Heart left ventricle (tissue), 13 donors: ENCODE measurements at regions not wholly inside any gene's neighbourhood (a gene's known extent, or its start where the extent isn't known, plus 50 kb on each side); places are given as distances from the start of the nearest gene placed in this dataset.

Experiments
- POLR2A ChIP-seq, 2 donors: fragments of 450-650 bp; IDR thresholded peaks; one replicate each; pipeline ENCODE4 v1.6.1; 2017; ENCODE audit warnings: antibody characterized with exemption in 2 of 2, mild to moderate bottlenecking in 2 of 2, moderate library complexity in 2 of 2
- TF ChIP-seq, protein P1 (sequence below), 12 donors: fragments of 200-600 bp; sonication (generic) in 4 of 12; IDR thresholded peaks; one replicate each; pipeline versions ENCODE4 v1.5.0 to v1.8.0; 2018 to 2022; ENCODE audit warnings: antibody characterized with exemption in 12 of 12, mild to moderate bottlenecking in 5 of 12
- donor health status: ischemic (EF 13 %, LVEDD 7.1; RV severe dilation, severe dysfunction).
- donor health status: DM: no; HTN: yes; CAD: no.
- donor health status: DM: no; HTN: no; CAD: no.
- donor health status: ischemic (EF 25% LVEDD 6.9; RV normal size, moderate dysfunction).
- donor health status: ischemic (EF 25% LVEDD 5.7; RV mildly dilated, moderate dysfunction).
- donor health status: ischemic (EF 35%, LVEDD 5.7; RV mildly dilated, moderate dysfunction).
- donor health status: nonischemic (EF 11% LVEDD 7.7; RV severe dilation, severe dysfunction).
- donor health status: DM: yes; HTN: yes; CAD: no.
- donor health status: PGD.
- donor health status: ischemic (EF 29% LVEDD 5.4; RV normal size, mild dysfunction).
- donor health status: nonischemic (EF 23%, LVEDD 6.1; RV moderate dilation, normal function).

DNA sequence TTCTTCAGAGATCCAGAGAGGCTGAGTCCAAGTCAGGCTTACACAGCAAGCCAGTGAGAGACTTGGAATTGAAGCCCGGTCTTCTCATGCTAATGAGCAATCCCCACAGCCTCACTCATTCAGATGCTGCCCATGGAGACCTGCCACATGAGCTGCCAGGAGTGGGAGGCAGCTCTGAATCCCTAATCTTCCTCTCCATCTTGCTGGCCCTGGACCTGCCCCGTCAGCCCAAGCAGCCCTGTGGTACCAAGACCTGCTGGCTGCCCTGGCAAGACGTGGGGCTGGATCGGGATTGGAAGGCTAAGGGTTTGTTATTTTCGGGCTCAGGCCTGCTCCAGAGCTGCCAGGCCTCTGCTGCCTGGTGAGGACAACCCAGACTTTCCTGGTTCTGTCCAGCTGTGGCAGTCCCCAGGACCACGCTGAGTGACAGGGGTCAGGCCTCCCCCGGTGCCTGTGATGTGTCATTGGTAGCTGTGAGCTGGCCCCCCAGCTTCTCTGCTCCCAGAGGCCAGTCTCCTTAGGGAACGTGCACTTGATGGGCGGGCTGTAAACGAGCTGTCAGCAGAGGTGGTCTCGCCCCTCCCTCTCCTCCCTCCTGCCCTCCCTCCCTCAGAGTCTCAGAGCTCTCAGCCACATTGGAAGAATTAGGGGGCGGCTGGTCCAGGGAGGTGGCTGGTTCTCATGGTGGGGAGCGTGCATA is 135.0 kb downstream of the FOXD2 start:
- TF ChIP-seq, protein P1, sequence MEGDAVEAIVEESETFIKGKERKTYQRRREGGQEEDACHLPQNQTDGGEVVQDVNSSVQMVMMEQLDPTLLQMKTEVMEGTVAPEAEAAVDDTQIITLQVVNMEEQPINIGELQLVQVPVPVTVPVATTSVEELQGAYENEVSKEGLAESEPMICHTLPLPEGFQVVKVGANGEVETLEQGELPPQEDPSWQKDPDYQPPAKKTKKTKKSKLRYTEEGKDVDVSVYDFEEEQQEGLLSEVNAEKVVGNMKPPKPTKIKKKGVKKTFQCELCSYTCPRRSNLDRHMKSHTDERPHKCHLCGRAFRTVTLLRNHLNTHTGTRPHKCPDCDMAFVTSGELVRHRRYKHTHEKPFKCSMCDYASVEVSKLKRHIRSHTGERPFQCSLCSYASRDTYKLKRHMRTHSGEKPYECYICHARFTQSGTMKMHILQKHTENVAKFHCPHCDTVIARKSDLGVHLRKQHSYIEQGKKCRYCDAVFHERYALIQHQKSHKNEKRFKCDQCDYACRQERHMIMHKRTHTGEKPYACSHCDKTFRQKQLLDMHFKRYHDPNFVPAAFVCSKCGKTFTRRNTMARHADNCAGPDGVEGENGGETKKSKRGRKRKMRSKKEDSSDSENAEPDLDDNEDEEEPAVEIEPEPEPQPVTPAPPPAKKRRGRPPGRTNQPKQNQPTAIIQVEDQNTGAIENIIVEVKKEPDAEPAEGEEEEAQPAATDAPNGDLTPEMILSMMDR (IDR thresholded peaks at IDR 0.05) = no peak
- no peak for TF ChIP-seq POLR2A (IDR thresholded peaks at IDR 0.05)
